Thoracic aorta (tissue), 2 donors: ENCODE measurements at regions not wholly inside any gene's neighbourhood (a gene's known extent, or its start where the extent isn't known, plus 50 kb on each side); places are given as distances from the start of the nearest gene placed in this dataset.

Experiments used
- ATAC-seq: fragments of 150-250 bp; one replicate; pipeline ENCODE4 v1.8.0; 2017; ENCODE audit warnings: low read depth; ENCODE audit not compliant: insufficient number of reproducible peaks, low FRiP score
- DNase-seq: peaks from one replicate; pipeline ENCODE4 v3.0.0-alpha.2; 2020; ENCODE audit warnings: low spot score
- H3K27ac ChIP-seq, 2 donors: fragments of 200-600 bp; sonication (generic); 1 replicate in 1 of 2; 2 replicates in 1 of 2; pipeline ENCODE4 v1.5.1; 2016; ENCODE audit warnings: mild to moderate bottlenecking in 2 of 2, moderate library complexity in 2 of 2
- H3K27me3 ChIP-seq: fragments of 200-600 bp; sonication (generic); replicated peaks from 2 replicates; pipeline ENCODE4 v1.6.0; 2016; ENCODE audit warnings: mild to moderate bottlenecking; ENCODE audit not compliant: insufficient read depth
- H3K36me3 ChIP-seq: fragments of 200-600 bp; sonication (generic); one replicate; pipeline ENCODE4 v1.5.1; 2016
- H3K4me1 ChIP-seq, 2 donors: fragments of 200-600 bp; sonication (generic); 1 replicate in 1 of 2; 2 replicates in 1 of 2; pipeline versions ENCODE4 v1.5.1 to v1.6.0; 2016; ENCODE audit warnings: low read depth in 2 of 2, mild to moderate bottlenecking in 1 of 2; ENCODE audit not compliant: control insufficient read depth in 1 of 2
- H3K4me3 ChIP-seq: fragments of 200-600 bp; sonication (generic); 2 replicates; pipeline ENCODE4 v1.5.1; 2016; ENCODE audit warnings: mild to moderate bottlenecking
- H3K9me3 ChIP-seq: fragments of 200-600 bp; sonication (generic); 2 replicates; pipeline ENCODE4 v1.5.1; 2016
- TF ChIP-seq, protein P1 (sequence below): fragments of 200-600 bp; sonication (generic); IDR thresholded peaks from one replicate; pipeline ENCODE4 v1.5.1; 2019; ENCODE audit warnings: antibody characterized with exemption

DNA sequence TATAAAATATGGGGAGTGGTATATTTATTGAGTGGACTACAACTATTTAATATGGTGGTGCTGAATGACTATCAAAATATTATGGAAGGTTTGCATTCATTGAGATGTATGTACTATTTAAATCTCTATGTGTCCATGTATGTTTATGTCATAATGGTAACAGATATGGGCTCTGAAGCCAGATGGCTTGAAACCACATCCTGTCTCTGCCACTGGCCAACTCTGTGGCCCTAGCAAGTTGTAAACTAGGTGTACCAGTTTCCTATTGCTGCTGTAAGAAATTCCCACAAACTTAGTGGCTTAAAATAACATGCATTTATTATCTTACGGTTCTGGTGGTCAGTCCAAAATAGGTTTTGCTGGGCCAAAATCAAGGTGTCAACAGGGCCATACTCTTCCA is 198.1 kb upstream of the NFE2L3 start:
- TF ChIP-seq, protein P1, sequence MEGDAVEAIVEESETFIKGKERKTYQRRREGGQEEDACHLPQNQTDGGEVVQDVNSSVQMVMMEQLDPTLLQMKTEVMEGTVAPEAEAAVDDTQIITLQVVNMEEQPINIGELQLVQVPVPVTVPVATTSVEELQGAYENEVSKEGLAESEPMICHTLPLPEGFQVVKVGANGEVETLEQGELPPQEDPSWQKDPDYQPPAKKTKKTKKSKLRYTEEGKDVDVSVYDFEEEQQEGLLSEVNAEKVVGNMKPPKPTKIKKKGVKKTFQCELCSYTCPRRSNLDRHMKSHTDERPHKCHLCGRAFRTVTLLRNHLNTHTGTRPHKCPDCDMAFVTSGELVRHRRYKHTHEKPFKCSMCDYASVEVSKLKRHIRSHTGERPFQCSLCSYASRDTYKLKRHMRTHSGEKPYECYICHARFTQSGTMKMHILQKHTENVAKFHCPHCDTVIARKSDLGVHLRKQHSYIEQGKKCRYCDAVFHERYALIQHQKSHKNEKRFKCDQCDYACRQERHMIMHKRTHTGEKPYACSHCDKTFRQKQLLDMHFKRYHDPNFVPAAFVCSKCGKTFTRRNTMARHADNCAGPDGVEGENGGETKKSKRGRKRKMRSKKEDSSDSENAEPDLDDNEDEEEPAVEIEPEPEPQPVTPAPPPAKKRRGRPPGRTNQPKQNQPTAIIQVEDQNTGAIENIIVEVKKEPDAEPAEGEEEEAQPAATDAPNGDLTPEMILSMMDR: no peak
- no peak for DNase-seq
- ATAC-seq: no peak

DNA sequence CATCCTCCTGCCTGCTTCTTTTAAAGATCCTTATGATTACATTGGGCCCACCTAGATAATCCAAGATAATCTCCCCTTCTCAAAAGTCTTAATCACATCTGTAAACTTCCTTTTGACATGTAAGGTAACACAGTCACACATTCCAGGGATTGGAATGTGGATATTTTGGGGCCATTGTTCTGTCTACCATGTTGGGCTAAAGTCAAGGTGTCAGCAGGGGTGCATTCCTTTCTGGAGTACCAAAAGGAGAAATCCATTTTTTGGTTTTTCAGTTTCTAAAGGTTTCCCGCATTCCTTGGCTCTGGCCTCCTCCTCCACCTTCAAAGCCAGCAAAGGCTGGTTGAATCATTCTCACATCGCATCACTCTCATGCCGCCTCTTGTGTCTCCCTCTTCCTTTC is 197.6 kb upstream of the NFE2L3 start:
- Histone ChIP-seq H3K27me3 (no peaks in the 10 kb centered on the region), H3K4me3 (no peak overlapping the region)
- ATAC-seq: no peak

More for the DNA sequence above, 198.1 kb upstream of the NFE2L3 start:
- H3K9me3 ChIP-seq: no peaks in the 10 kb centered on the region
- H3K4me3 ChIP-seq: no peak overlapping the region
- H3K36me3 ChIP-seq: no peaks in the 10 kb centered on the region
- H3K27me3 ChIP-seq: no peaks in the 10 kb centered on the region
- no peak overlapping the region for H3K27ac ChIP-seq
- peaks cover 5 to 21% of the 10 kb centered on the region in 2 donors for H3K4me1 ChIP-seq

DNA sequence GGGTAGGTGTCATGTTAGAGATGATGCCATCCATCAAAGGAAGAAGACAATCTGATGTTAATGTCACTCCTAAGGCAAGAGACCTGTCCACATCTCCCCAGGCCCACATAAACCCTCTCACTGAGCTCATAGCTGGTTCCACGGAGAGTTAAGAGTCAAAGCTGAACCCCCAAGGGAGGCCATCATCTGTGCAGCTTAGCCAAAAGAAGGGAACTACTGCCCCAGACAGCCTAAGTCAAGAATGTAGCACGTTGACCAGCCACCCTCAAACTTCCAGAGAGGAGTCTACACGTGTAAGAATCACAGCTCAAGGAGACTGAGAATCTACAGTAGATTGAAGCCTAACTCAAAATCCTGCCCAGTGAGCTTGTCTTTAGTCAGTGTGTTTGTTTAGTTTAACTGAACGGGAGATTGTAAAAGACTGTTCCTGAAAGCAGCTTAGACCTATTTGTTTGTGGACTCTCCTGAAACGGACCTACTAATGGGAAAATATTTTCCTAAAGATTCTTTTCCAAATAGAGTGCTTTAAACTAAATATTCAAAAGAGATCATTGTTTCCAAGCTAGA is 192.7 kb upstream of the NFE2L3 start:
- TF ChIP-seq, protein P1: no peak
- Histone ChIP-seq H3K36me3 (no peaks in the 10 kb centered on the region), H3K27me3 (no peaks in the 10 kb centered on the region), H3K4me1 (peaks cover 0 to 2% of the 10 kb centered on the region in 2 donors), H3K9me3 (no peaks in the 10 kb centered on the region), H3K27ac (no peak overlapping the region), H3K4me3 (no peak overlapping the region)
- ATAC-seq (no peak), DNase-seq (no peak)

More for the DNA sequence above, 197.6 kb upstream of the NFE2L3 start:
- no peak for DNase-seq
- TF ChIP-seq, protein P1: no peak
- Histone ChIP-seq H3K9me3 (no peaks in the 10 kb centered on the region), H3K36me3 (no peaks in the 10 kb centered on the region), H3K27ac (no peak overlapping the region), H3K4me1 (peaks cover 5 to 21% of the 10 kb centered on the region in 2 donors)

DNA sequence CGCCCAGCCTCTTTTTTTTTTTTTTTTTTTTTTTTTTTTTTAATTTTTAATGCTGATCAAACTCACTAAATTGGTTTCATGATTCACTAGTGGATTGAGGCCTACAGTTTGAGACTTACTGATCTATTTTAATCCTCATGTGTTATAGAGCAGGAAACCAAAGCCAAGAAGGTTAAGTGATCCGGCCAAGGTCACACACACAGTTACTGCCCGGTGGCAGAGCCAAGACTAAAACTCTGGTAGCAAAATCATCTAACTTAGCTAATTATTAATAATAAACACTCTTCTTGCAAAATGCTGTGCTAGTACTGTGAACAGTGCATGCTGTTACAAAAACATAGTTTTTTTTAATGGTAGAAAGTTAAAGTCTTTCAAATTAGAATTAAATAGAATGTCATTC is 188.3 kb upstream of the NFE2L3 start:
- ATAC-seq: no peak
- H3K4me3 ChIP-seq: no peak overlapping the region
- no peak overlapping the region for H3K27ac ChIP-seq
- no peaks in the 10 kb centered on the region for H3K9me3 ChIP-seq
- no peak for DNase-seq
- H3K36me3 ChIP-seq: no peaks in the 10 kb centered on the region
- peaks cover 0 to 14% of the 10 kb centered on the region in 2 donors for H3K4me1 ChIP-seq
- no peaks in the 10 kb centered on the region for H3K27me3 ChIP-seq
- TF ChIP-seq, protein P1: no peak

DNA sequence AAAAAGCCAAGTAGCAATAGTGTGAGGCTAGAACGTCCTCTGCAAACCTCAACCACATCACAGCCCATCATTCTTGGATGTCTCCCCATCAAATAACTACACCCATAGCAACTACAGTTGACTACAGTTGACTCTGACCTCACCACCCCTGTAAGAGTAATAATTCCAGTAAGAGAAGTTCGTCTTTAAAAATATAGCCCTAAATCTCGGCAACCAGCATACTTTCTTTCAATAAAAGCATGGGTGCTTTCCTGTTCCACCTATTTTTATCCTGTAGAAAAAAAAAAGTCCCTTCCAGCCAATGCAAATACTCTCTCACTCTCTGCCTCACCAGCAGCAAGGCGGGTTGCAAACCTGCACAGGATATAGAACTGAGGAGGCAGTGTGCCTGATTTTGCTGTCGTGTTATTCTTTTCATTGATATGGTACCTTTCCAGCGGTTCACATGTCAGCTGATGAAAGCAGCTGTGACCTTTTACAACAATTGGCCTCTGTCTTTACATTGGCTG is 187.5 kb upstream of the NFE2L3 start:
- peaks cover 0 to 14% of the 10 kb centered on the region in 2 donors for H3K4me1 ChIP-seq
- H3K9me3 ChIP-seq: no peaks in the 10 kb centered on the region
- TF ChIP-seq, protein P1: no peak
- no peaks in the 10 kb centered on the region for H3K27me3 ChIP-seq
- H3K4me3 ChIP-seq: no peak overlapping the region
- DNase-seq (no peak), ATAC-seq (peak; percentile 20)
- H3K36me3 ChIP-seq: no peaks in the 10 kb centered on the region
- H3K27ac ChIP-seq: no peak overlapping the region
